ENCODE measurements at regions not wholly inside any gene's neighbourhood (a gene's known extent, or its start where the extent isn't known, plus 50 kb on each side); places are given as distances from the start of the nearest gene placed in this dataset.

GRCh38 chr1:81600363-81600762 is 200.4 kb upstream of the ADGRL2 start:
- no peak for TF ChIP-seq CTCF (IDR thresholded peaks at IDR 0.05)
- no peak for TF ChIP-seq POLR2A (IDR thresholded peaks at IDR 0.05)

Data from right lobe of liver (tissue), 4 donors.